HuH-7.5 (cell line): ENCODE measurements at regions not wholly inside any gene's neighbourhood (a gene's known extent, or its start where the extent isn't known, plus 50 kb on each side); places are given as distances from the start of the nearest gene placed in this dataset.

Experiments used
- DNase-seq: peaks from one replicate; pipeline ENCODE4 v3.0.0; 2011; ENCODE audit warnings: low spot score

DNA sequence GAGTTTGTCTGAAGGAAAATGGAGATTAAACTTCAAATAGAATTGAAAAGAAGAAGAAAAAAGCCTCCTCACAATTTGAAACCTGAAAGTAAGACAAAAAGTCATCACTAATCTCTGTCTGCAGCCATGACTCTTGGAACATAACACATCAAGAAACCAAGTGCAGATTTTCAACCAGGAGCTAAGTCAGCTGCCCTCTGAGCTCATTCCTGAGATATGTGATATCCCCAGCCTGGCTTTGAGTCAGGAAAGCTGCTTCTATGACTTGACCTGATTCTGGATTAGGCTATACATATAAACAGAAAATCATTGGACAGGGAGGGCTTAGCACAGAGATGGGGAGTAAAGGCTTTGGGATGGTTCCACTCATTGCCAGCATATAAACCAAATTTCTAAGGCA lies 891.4 kb downstream of the TFAP2A start:
- no peak for DNase-seq

DNA sequence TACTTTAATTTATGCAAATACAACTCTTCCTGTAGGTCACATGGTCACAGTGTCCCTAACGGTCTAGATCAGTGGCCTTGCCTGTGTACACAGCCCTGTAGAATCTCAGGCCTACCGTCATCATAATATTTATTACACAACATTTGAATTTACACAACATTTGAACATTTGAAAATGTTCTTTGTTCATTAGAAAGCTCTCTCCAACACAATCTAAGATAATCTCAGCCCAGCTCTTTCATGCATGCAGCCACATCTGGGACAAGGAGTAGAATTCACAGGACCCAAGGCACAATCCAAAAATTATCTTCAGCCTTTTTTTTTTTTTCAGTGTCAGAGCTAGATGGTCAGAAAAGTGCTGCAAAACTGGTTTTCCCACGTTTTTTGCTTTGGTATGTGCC lies 892.8 kb downstream of the TFAP2A start:
- no peak for DNase-seq

DNA sequence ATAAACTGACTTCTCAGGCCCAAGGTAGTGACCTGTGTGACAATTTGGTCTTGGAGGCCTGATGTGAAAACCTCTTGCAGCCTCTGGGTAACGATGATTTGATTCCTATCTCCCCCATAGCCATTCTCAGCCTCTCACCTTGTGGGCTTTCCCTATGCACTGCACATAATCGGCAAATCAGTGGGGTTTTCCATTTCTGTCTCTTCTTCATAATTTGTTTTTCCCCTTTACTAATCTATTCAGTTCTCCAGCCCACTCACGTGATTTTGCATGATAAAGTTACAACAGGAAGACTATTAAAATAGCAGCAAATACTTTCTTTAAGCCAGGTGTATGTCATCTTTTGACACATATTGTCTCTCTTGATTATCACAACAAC lies 893.7 kb downstream of the TFAP2A start:
- DNase-seq: no peak

DNA sequence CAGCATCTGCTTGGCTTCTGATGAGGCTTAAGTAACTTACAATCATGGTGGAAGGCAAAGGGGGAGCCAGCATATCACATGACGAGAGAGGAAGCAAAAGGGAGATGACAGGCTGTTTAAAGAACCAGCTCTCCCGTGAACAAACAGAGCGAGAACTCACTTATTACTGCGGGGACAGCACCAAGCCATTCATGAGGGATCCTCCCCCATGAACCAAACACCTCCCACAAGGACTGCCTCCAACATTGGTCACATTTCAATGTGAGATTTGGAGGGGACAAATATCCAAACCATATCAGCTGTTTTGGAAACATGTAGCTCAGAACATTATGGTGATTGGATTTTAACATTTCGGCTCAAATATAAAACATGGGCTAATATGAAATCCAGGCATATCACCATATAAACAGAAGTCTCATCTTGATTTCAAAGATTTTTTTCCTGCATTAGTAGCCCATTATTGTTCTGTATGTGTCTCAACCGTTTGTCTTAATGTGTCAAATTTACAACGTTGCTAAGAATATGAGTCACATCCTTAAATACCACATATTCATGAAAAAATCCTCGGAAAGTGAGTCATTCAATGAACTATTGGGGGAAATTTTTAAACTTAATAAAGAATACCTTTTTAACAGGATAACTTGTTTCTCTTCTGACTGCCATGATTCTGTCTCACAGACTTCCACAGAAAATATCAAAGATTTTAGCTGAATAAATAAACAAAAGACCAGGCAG lies 894.3 kb downstream of the TFAP2A start:
- no peak for DNase-seq

DNA sequence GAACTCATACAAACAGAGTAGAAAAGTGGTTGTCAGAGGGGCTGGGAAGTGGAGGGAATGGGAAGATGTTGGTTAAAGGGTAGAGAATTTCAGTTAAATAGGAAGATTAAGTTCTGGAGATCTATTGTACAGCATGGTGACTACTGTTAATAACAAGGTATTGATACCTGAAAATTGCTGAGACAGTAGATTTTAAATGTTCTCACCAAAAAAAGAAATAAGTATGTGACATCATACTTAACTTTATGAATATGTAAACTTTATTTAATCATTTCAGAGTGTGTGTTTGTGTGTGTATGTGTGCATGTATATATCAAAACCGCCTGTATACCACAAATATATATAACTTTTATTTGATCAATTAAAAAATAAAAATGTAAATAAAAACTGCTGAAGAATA lies 896.4 kb downstream of the TFAP2A start:
- DNase-seq: no peak

DNA sequence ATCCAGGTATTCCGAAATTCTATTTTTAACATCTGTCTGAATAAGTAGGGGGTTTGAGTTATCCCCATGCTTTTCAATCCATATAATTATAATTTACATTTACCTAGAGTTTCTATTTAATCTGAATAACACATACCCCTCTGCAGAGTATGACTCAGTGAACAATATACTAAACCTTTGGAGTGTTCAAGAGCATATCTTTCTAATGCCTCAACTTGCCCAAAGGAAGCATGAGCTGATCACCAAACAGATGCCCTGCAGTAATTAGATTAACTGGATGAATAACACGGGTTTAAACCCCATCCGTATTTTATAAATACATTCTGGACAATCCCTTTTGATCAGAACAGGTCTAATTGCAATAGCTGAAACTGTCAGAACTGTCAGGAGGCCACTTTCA lies 897.1 kb downstream of the TFAP2A start:
- DNase-seq: no peak

DNA sequence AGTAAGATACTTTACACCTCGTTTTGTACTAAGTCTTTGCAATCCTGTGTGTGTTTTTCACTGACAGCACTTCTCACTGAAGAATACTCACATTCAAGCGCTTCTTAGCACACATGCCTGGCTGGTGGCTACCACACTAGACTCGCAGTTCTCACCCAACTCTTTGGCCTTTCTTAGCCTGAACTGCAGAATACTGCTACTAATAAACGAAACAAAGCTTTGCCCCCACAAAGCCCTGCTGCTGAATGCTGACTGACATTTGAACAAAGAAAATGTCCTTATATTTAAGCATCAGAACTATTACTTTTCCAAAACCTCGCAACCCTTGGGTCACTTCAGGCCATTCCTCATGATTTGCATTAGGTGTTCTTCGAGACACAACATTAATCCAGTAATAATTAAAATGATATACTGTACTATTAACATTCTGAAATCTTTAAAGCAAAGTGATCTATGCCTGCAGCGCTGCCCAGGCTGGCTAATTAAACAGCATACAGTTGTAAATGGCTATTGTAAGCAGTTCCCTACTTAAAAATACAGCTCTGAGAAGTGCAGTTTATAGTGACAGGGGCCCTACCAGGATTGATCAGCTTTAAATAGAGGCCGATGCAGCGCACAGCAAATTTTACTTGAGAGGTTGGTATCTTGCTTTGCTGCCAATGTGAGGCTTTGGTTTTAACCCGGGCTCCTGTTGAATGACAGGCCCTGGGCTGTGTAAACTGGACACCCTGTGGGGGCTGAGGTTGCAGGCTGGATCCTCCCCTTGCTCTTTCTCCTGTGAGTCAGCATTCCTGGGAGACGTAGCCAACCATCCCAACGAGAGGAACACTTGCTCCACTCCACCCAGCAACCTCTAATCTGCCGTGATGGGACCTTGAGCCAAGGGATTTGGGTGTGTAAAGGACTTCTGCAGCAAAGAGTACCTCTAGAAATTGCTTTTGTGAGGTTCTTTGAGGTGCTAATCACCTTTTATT lies 899.0 kb downstream of the TFAP2A start:
- DNase-seq: no peak

DNA sequence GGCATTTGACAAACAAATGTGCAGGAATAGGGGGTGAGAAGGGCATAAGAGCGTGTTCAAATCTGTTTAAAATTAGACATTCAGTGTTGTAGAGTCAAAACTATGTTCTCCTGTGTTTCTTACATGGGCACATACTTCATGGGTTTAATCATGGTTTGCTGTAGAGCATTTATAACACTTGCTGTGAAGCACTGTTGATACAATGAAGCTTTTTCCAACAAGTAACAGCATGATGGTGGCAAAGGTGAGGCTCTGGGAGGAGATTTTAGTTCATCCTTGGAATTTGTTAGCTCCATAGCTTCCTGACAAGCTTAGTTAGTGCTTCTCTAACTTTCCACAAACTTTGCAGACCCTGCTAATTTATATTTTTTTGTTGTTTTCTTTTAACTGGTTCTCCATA lies 900.7 kb downstream of the TFAP2A start:
- DNase-seq: no peak

DNA sequence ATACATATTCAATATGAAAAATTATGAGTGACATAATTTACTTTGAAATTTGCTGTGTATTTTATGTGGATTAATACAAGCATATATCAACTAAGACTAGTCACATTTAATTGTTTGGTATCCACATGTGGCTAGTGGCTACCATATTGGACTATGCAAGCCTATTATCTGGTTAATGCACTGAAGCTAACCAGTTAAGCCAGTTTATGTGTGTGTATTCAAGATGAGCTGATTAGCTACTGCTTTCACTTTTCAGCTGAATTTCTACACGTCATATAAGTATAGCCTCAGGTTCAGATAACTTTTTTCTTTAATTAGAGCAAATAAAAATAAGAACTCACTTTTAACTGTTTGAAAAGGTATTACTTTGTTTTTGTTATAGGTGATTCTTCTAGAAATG lies 903.7 kb downstream of the TFAP2A start:
- DNase-seq: no peak

DNA sequence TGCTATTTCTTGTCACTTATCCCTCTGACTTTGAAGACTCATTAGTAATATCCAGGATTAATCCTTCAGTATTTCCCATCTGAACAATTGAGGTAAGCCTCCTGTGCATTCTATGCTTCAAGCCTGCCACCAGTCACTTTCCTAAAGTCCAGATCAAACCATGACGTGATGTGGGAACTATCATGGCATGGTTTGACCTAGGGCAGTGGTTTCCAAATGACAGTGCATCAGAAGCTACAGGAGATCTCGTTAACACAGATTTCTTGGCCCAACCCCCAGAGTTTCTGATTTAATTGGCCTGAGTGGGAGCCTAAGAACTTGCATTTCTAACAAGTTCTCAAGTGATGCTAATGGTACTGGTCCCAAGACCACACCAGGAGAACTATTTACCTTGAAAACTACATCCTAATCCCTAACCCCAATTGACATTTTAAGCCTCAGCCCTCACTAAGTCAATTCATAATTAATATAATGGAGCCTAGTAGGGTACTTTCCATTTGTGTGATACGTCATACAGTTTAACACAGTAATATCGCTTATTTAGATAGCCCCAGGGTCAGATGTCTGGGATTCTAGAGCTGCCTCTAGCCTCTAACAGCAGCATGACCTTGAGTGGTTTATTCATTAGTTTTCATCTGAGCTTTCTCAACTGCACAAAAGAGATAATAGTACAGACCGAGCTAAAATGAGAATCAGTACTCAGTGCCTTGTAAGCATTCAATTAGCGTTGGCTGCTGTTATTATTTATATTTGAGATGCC lies 907.6 kb downstream of the TFAP2A start:
- DNase-seq: no peak

DNA sequence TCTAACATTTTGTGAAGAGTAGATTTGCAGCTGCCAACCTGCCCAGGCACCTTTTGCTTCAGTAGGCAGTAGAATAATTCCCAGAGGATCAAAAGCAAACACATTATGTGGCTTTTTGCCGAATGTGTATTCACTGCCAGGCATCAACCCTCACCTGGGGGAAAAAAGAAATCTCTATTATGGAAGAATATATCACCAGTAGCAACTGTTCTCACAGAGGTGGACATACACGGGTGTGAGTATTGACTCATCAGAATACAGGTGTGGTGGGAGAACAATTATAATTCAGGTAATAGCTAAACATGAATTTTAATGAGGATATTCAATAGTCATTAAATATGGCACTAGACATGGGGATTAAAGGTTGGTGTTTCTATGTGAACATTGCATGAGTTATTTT lies 910.7 kb downstream of the TFAP2A start:
- no peak for DNase-seq

DNA sequence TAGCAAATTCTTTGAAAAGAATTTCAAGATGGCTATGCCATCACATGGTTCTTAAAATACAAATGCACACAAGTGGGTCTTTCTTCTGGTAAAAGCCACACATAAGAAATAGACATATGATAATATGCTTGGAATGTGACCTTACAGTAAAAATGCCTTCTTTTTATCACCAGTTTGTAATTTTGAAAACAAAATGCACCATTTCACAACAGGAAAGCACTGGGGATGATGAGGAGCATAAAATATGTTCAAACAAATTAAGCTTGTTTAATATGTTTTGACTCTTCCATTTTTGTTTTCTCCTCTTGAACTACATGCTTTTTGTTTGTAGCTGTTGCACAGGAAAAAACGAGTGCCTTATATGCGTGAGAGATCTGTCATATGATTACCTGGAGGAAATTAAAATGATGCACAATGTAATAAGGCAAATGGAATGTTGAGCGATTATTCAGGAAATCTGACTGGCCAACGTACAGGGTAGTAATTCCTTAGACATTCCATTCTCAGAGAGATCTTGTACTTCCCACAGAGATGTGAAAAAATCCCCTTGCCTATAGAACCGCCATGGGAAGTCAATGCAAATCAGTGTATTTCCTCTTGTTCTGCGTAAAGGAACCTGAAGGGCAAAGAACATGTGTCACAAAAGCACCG lies 911.6 kb downstream of the TFAP2A start:
- no peak for DNase-seq

DNA sequence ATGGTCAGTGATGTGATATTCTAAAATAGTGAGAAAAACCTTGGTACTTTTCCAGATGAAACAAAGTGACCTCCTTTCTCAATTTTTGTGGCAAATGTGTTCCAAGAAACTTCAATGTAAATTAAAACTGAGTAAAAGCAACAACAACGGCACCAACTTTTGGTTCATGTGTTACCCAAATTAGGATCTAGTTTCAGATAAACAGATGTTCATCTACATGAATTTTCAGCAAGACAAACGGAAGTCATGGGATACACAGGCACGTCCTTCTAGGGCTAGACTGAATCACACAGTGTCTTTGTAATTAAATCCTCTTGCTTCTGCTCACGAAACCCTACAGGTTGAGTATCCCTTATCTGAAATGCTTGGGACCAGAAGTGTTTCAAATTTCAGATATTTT lies 915.2 kb downstream of the TFAP2A start:
- no peak for DNase-seq

DNA sequence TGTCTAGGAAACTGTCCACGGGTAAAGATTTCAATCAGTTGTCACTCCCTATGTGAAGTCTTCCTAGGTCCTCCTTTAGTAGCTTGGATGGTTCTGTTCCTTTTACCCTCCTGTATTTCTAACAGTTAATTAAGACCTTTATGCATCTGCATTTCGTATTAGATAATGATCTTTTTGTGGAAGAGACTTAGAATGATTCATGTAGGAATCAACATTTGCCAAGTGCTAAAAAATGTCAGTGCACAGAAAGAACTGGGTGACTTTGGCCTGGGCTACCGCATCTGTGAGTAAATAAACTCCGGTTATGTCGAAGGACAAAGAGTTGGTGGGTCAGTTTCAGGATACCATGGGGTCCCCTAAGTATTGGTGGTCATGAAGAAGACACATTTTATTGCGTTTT lies 918.0 kb downstream of the TFAP2A start:
- no peak for DNase-seq

DNA sequence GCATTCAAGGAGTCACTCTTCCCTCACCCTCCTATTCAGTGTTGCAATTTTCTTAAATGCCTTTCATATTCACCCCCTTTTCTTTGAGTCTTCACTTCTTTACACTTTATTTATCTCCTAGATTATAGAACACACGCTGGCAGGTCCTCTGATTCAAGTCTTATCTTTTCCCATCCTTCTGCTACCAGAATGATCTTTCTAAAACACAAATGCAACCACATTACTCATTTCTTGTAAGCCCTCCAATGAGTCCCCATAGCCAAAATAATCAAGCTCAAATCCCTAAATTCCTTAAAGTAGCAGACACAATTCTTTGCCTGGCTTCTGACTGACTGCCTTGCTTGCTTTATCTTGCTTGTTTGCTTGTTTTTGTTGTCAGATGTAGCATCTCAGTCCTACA lies 920.0 kb downstream of the TFAP2A start:
- DNase-seq: no peak

DNA sequence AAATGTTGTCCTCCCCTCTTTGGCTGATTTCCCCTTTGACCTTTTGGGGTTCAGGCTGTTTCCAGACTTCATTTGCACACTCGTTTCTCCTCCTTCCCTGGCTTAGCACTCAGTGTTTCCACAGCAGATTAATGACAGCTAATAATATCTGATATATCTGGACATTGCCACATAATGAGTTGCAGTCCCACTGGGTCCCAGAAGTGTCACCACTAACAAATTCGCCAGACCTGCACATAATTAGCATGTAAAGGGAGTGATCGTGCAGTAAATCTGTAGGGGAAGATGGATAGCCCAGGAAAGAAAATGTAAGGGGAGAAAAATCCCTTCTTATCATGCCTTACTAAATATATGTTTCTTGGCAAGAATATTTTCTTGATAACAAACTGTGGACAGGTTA lies 922.1 kb downstream of the TFAP2A start:
- no peak for DNase-seq

DNA sequence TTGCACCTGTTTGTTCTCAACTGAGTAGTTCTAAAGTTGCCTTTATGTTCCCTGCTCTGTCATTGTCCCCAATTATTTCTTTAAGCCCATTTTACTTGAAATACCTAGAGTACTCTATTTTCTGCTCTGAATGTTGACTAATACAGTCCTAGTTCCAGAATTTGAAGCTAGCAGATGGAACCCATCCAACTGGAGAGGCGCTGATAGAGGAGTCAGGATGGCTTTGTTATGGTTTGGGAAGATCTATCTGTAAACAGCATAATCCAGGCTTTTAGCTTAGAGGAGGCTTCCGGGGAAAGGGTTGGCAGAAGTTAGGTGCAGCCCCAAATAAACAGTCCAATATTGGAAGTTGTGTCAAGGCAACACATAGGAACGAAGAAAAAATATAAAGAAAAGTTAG lies 927.7 kb downstream of the TFAP2A start:
- no peak for DNase-seq

DNA sequence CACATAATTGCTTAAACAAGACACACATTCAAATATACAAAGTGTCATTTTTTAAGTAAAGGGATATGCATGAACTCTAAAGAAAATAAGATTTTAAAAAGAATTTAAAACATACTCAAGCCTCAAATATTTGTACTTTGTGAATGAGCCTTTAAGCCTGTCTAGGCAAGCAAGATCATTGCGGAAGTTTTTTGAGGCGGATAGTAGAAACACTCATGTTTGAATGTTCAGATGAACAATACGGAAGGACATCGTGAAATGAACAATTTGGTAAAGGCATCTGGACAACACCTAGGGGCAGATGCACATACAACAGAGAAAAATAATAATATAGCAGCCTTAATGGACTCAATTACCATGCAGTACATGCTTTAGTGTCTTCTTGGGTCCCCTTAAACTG lies 928.9 kb downstream of the TFAP2A start:
- DNase-seq: no peak

DNA sequence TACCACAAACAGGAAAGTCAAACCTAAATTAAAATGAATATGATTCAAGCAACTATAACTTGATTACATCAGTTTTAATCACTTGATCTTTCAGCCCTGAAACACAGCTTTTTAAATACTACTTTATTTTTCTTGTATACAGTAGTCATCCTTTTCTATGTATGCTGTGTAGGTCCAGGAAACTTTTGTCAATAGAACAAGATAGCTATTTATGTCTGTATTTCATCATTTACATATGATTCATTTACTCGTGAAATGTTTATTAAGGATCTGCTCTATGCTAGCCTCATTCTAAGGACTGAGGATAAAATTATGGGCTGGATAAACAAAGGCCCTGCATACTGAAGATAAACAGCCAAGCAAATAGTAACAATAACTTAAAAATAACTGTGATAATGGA lies 930.2 kb downstream of the TFAP2A start:
- no peak for DNase-seq

DNA sequence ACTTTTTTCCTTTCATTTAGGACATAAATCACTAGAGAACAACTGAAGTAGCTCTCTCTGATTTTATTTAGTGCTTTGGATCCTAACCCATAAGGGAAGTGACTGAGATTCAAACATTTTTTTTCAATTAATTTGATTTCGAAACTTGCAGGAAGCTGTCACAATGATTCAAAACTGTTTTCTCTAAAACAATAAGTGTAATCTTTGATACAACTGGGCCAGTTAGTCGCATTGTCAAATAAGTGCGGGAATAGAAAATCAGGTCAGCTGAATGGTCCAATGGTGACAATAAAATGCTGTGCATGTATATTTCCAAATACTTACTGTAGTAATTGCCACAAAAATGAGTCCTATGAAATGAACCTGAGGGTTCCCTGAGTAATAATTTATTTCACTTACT lies 930.8 kb downstream of the TFAP2A start:
- DNase-seq: no peak

DNA sequence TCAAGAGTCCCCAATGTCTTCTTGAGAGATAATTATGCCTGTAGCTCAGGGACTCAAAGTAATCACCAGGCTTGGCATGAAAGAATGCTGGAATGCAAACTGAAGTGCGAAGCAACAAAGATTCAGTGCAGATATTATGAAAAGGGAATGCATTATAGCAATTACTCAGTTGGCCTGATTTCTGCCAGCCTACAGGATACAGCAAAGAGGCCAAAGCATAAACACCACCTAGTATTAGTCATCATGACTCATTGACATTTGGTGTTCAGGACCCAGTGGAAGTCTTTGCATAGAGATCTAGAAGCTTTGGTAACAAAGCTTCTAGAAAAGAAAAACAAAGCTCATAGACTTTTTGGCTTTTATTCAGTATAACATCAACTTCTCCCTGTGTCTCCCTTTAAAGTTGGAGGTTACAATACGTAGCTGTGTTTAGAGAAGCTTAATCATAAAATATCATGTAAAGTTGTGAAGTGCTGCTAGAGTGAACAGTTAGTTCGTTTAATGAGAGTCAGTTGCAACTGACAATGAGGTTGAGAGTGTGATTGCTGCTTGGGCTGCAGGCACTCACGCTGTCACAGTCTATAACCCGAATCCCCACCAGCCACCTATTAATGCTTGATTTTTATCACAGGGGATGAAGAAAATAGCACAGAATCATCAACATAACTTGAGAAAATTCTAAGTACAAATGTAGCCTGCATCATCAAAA lies 932.7 kb downstream of the TFAP2A start:
- no peak for DNase-seq
